Esophagus mucosa (tissue), 1 donor: ENCODE measurements at regions not wholly inside any gene's neighbourhood (a gene's known extent, or its start where the extent isn't known, plus 50 kb on each side); places are given as distances from the start of the nearest gene placed in this dataset.

Experiments
- ATAC-seq: fragments of 200-7000 bp; cut with Tn5 transposase; one replicate; pipeline ENCODE4 v1.9.1; 2020
- donor health status: DM: yes; HTN: yes; CAD: no.

DNA sequence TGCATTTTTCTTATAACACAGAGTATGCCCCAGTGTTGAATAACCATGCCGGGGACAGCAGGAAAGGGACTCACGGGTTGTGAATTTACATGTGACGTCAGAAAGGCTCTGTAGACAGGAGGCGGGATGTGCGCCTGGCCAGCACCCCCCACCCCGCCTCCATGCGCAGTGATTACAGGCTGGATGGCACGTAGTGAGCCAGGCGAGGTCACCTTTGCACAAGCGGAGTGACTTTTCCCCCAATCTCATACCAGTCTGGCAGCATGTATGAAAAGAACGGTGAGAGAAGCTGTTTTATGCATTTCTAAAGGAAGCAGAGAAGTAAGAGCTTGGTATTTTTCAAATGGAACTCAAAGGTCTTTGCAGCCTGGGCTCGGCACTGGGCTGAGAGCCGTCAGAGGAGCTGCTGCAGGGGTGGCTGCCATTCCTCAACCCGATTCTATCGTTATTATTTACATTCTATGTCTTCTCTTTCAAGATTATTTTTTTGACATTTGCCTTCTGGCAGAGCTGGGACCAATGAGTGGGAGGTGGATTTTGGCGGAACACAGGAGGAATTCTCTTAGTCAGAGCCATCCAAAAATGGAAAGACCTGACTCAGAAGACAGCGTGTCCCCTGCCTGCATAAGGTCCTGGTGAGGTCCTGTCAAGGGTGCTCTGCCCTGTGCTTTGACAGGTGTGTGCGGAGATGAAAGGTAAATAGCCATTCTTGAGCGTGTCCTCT, 115.6 kb upstream of the SLC45A1 start:
- ATAC-seq = peak; percentile 58

DNA sequence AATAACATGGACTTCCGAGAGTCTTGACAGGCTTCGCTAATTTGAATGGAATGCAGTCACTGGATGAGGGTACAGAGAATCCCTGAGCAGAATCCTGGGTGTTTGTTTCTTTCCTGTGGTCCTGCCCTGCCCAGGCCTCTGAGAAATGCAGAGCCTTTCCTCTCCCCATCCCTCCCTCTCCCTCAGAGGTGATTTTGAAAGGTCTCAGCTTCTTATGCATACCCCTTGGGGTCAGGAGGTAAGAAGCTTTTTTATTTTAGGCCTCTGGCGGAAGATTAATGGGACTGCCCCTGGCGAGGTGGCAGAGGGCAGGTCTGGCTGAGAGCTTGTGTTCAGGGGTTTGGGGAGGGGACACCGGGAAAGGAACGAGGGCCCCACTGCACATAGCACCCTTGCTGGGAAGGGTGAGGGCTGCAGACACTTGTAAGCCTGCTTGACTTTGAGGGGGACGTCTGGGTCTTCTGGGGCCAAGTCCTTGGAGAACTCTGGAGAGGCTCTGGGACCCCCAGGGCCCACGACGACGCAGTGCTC, 116.5 kb upstream of the SLC45A1 start:
- no peak for ATAC-seq

DNA sequence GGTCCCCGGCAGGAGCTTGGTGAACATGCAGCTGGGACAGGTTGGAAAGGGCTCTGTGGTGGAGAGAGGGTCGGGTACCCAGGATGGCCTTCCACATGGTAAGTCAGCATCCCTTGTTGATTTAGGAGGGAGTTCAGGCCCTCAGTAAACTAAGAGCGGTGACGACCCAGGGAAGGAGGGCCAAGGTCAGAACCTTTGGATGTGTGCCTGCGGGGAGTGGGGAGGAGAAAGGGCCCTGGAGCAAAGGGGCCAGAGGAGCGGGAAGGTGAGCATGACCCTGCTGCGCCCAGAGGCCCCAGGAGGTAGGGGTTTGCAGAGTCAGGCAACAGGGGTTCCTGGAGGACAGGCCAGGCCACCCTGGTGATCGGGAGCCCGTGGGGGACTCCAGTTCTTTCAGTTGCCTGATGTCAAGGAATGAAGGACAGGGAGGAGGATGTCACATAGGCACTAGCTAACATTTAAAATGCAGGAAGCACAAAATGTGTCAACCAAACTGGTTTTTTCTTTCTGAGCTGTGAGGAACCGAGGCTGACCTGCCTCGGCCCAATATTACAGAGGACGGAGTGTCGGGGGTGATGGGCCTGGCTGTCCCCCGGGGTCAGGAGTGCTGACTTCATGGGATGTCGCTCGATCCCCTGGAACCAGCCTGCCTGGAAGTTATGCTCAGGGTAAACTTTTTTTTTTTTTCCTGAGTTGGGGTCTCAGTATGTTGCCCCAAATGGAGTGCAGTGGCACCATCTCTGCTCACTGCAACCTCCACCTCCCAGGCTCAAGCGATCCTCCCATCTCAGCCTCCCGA, 117.4 kb upstream of the SLC45A1 start:
- ATAC-seq = no peak

DNA sequence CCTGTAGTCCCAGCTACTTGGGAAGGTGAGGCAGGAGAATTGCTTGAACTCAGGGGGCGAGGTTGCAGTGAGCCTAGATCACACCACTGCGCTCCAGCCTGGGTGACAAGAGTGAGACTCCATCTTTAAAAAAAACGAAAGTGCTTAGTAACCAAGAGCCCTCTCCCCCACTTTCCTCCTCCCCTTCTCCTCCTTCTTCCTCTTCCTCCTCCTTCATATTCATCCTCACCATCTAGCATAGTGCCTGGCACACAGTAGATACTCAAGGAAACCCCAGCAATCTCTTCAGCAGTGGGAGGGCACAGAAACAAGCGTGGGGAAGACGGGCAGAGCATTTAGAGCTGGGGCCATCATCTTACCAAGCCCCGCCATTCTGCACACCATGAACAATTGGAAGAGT, 119.4 kb upstream of the SLC45A1 start:
- no peak for ATAC-seq

DNA sequence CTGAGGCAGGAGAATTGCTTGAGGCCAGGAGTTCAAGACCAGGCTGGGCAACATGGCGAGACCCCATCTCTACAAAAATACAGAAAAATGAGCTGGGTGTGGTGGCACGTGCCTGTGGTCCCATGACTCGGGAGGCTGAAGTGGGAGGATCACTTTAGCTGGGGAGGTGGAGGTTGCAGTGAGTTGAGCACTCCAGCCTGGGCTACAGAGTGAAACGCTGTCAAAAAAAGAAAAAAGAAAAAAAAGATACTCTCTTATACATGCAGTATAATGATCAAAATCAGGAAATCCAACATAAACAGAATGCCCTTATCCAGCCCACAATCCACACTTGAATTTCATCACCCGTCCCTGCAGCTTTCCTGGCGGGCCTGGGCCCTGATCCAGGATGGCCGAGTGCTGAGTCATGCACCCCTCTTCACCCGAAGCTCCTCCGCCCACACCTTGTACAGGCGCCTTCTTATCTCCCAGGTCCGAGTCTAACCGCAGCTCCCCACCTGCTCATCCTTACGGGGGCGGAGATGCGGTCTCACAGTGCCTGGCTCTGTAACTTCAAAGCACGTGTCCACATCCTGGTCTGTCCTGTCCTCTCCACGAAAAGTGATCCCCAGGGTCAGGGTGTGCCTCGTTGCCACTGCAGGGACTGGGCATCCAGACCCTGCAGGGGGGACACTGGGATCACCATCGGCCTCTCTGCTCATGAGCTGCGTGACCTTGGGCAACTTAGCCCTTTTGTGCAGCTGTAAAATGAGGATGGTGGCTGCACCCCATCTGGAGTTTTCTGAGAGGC, 120.2 kb upstream of the SLC45A1 start:
- ATAC-seq = peak; percentile 56

DNA sequence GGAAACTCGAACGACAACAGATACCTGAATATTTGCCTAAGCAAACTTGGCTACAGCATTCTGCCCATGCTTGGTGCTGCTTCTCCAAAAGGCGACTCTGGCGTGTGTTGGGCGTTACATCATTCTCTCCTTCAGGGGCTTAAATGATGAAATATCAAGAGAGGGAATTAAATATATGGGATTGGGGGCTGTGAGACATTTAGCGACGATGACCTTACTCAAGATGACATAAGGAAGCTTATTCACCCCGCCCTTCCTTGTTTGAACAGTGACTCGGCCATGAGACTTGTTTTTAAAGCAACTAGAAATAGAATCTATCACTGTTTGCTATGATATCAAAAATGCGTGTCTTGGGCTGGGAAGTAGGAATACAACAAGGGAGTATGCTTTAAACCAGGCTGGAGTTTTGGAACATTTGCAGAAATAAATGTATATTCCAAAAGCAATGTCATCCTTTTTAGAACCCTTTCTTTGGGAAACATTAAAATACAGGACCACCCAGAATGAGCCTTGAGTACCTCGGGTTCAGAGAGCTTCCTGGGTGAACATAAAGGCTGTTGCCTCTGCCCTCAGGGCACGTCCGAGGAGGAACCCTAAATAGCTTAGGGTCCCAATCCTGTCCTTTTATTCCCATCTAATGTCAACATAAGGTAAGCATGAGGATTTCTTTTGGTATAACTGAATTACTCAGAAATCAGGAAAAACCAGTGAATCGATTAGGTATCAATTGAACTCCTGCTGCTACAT, 123.3 kb upstream of the SLC45A1 start:
- ATAC-seq = peak; percentile 68

DNA sequence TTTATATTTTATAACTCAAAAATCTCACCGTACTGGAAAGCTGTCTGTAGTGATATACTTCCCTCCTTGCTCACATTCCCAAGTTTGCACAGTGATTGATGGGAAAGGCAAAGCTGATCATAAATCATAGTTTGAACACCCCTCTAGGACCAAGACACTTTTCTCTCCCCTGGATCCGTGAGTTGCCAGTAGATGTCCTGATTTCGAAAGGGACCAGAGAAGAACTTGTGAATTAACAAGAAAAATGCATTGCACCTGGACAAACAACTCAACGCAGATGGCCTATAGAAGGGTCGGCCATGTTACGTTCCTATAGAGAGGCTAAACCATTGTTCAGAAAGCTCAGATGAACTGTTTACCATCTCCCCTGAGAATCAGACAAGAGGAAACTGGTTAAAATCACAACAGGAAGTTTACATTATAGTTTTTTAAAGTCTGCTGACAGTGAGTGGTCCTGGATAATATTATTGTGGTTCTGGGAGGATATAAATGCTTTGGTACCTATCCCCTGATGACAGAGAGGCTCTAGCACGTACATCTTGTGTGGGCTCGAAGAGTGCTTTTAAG, 124.0 kb upstream of the SLC45A1 start:
- no peak for ATAC-seq

DNA sequence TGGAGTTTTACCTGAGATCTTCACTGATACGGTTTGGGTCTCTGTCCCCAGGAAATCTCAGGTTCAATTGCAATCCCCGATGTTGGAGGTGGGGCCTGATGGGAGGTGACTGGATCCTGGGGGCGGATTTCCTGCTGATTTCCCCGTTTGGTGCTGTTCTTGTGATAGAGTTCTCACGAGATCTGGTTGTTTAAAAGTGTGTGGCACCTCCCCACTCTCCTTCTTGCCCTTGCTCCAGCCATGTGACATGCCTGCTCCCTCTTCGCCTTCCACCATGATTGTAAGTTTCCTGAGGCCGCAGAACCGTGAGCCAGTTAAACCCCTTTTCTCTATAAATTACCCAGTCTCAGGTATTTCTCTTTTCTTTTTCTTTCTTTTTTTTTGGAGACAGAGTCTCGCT, 126.4 kb upstream of the SLC45A1 start:
- ATAC-seq = no peak

DNA sequence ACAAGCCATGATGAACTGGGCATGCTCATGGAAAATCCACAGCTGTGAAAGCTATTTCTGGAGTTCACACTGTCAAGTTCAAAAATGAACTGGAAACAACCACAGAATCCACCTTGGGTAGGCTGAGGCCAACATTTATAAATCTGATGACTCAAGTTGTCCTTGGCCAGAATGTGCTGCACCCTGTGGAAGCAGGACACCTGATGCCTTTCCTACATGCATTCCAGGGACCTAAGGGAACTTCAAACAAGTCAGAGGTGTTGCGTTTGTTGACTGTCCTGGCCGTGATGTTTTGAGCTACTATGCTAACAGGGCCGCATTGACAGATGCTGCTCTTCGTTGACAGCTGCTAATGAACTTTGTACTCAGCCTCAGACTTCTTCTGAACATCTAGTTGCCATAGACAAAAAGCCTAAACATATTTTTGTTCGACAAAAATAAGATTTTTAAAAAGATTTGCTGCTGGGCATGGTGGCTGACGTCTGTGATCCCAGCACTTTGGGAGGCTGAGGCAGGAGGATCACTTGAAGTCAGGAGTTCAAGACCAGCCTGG, 127.9 kb upstream of the SLC45A1 start:
- no peak for ATAC-seq

DNA sequence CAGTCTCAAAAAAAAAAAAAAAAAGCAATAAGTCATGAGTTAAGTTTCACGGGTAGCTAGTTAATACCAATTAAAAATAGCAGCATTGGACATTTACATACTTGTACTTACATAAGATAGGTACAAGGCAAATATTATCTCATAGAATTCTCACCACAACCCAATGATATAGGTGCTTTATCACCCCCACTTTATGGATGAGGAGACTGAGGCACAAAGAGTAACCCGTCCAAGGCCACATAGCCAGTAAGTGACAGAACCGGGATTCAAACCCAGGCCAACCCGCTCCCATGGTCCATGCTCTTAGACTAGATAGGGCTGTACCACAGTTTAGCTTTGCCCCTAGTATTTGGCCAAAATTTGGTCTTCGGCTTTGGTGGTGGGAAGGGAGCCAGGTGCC, 132.5 kb upstream of the SLC45A1 start:
- no peak for ATAC-seq

DNA sequence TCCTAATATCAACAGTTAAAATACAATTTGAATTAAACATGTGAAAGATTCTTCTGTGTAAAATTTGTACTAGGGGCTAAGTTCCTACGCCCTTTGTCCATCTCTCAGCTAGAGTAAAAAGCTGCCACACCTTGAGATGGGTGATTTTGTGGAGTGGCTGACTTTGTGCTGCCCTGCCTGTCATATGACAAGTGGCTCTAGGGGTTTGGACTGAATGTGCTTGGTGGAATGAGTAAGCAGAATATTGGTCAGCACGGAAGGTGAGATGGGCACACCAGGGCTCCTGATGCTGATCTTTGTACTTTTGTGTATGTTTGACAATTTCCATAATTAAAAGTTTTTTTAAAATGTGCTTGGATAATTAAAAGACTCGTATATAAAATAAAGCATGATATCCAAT, 133.6 kb upstream of the SLC45A1 start:
- no peak for ATAC-seq

DNA sequence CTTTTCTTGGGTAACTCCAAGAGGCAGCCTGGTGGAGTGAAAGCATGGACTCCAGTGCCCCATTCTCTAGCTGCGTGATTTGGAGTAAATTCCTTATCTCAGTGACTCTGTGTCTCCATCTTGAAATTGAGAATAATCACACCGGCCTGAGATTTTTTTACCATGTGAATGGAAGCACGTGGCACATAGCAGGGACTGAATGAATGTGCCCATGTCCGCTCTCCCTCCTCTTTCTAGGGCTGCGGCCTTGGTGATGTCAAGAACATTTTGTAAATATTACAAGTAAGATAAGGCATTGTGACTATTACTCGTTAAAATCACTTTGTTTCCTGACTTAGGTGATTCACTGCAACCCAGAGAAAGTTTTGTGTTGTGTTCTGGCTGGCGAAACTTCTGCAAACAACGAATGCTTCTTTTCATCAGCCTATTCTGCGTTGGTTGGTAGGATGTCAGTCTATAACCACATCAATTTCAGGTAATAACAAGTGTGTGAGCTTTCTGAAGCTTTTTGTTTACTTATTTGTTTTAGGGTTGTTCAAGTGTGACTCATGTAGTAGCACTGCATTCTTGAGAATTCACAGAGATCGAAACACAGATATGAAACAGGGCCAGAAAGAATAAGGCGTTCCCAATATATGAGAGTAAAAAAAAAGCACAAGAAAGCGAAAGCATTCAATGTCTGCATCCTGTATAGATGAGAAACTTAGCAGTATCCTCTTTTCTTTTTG, 135.7 kb upstream of the SLC45A1 start:
- ATAC-seq = peak; percentile 45

DNA sequence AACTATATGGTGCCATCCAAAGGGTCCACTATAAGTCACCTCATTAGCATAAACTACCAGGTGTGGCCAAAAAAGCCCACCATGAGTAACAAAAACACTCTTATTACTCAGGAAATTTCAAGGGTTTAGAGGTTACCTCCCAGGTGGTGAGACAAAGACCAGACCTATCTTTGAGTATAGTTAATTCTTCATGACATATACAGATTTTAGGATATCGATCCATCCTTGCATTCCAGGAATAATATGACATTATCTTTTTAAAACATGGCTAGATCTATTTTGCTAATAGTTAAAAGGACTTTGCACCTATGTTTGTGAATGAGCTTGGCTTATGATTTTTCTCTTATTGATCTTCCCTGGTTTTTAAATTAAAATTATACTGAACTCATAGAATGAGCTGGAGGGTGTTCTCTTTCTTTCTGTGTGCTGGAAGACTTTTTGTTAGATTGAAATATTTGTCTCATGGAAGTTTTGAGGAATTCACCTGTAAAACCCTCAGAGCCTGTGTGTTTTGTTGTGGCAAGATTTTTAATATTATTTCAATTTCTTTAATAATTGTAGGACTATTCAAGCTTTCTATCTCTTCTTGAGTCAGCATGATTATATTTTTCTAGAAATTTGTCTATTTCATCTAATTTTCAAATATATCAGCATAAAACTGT, 138.7 kb upstream of the SLC45A1 start:
- ATAC-seq = no peak

DNA sequence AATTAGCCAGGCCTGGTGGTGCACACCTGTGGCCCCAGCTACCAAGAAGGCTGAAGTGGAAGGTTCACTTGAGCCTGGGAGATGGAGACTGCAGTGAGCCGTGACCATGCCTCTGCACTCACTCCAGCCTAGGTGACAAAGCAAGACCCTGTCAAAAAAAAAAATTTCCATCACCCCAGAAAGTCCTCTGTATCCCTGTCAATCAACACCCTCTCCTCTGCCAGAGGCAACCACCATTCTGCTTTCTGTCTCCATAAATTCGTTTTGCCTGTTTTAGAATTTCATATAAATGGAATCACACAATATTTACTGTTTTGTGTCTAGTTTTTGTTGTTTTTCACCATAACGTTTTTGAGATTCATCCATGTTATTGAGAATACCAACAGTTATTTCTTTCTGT, 141.6 kb upstream of the SLC45A1 start:
- ATAC-seq = no peak

DNA sequence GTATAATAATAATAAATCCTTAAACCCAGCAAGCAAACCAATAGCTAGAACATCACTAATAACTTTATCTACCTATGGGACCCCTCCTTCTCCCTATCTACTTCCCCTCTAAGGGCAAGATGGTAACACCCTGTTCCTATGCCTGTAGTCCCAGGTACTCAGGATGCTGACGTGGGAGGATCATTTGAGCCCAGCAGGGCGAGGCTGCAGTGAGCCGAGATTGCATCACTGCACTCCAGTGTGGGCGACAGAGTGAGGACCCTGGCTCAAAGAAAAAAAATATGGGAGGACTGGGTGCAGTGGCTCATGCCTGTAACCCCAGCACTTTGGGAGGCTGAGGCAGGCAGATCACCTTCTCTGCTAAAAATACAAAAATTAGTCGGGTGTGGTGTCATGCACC, 143.1 kb upstream of the SLC45A1 start:
- ATAC-seq = peak; percentile 69

DNA sequence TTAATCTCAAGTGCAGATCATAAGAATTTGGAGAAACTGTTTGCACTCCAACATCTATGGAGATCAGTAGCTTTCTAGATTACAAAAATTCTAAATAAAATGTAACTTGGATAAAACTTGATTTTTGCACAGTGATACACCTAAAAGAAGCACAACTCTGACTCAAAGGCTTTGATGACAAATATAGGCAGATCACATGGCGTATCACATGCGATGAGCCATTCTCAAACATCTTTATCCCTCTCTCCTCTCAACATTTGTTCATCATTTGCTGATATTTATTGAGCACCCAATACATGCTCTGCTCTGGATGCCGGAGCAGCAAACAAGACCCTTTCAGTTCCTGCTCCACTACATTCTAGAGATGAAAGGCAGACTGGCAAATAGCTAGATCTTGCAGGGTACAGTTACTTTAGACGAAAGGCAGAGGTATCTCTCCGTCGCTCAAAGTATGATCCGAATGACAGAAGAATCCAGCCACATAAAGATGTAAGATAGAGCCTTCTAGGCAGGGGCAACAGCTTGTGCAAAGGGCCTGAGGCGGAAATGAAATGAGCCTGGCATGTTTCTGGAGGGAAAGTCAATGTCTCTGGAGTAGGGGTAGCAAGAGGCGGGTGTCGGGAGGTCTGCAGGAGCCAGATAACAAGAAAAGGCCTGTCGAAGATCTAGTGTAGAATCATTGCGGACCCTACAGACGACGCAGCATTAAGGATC, 145.8 kb upstream of the ERRFI1 start:
- ATAC-seq = no peak

DNA sequence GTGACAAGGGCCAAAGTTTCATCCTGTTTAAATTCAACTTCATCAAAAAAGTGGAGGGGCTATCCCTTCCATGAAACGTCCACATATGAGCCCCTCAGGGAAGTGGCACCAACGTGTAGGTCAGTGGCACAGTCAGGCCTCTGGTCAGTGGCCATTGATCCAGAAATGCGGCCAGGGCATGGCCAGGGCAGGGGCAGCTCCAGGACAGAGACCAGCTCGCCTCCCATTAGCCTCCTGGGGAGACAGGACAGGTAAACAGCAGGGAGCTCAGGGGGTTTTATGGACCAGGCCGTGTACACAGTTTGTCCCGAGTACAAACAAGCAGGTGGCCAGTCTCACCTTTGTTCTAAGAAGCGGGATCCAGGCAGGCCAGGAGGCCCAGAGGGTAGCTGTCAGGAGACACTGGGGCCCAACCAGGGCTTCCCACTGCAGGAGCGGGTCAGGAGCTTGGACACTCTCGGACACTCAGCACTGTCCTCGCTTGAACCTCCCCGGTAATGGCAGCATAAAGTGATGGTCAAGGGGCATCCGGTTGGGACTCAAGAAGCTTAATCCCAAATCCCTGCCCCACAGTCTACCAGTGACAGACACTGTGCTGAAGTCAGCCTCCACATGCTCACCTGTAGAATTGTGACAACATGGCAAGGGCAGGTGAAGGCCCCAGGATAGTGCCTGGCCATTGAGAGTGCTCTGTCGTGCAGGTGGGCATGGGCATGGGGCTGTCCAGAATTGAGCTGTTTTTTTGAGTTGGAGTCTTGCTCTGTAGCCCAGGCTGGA, 144.1 kb upstream of the ERRFI1 start:
- ATAC-seq = peak; percentile 13

DNA sequence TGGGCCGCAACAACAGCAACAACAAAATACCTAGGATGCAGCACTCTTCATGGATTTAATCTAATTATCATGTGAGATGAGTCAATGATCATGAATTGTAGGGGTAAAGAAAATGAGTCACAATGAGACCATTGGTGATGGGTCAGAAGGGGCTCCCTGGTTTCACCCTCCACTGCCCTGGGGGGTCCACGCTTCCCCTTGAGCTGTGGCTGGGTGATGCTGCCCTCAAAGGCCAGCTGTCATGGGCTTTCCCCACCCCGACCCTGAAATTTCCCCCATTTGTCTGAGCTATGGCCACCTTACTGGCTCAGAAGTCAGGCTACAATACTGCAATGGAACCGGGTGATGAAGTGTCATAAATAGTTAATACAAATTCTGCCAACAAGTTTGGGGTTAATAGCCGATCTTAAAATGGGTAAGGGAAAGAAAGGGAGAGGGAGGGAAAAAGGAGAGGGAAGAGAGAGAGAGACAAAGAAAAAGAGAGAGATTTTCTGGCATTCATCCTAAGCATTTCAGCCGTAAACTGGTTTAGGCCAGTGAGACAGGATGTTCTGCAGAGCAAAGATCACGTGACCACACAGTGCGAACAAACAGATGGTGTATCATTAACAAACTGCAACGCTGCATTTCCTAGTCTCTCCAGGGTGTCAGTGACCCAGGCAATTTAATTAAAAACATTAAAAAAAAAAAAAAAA, 143.4 kb upstream of the ERRFI1 start:
- peak; percentile 79 for ATAC-seq
